ENCODE measurements at regions not wholly inside any gene's neighbourhood (a gene's known extent, or its start where the extent isn't known, plus 50 kb on each side); places are given as distances from the start of the nearest gene placed in this dataset.

- no peak for DNase-seq
These were observed 952.7 kb downstream of the BRD1 start for GRCh38 chr22:48874956-48875355.

DNA sequence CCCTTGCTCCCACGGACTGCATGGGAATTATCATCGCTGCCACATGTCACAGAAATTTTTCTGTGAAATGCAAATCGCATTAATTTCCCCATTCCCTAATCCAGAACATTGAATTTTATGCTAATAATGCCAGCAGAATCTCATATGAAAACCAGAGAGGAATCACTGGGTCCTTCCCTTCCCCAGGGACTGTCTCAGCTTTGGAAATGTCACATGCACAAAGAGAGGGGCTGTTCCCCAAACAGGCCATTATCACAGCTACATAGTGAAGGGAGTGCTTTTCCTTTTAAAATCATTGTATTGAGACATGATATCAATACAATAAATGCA is 954.5 kb downstream of the BRD1 start:
- DNase-seq: no peak

DNA sequence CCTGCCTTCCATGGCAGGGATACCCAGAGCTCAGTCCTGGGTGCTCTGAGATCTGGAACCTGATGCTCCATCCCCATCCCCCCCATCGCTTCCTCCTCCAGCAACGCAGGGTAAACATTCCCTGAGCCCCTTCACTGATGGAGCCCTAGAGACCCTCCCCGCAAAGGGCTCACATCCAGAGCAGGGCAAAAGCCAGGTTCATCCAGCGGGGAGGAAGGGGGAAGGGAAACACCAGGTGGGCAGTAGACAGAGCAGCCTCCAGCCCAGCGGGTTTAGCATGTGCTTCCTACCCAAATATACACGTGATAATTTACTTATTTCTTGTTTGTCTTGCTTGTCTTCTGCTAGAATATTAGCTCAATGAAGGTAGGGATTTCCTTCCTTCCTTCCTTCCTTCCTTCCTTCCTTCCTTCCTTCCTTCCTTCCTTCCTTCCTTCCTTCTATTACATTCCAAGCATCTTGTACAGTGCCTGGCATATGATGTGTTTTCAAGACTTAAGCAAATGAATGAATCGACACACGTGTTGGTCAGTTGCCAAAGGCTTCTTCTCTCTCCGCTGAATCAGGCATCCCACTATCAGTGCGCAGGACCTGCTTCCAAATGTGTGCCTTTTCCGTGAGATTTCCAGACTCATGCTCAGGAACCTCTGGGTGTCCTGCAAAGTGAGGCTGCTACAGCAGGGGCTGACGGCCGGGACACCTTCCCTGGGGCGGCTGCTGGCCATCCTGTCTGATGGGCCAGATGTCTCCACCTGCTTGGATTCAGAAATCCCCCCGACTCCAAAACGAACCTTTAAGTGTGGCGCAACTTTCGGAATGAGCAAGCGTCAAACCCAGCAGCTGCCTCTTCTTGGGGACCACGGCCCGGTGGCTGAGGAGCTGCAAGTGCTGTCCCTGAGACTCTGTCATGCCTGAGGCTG is 955.1 kb downstream of the BRD1 start:
- no peak for DNase-seq

DNA sequence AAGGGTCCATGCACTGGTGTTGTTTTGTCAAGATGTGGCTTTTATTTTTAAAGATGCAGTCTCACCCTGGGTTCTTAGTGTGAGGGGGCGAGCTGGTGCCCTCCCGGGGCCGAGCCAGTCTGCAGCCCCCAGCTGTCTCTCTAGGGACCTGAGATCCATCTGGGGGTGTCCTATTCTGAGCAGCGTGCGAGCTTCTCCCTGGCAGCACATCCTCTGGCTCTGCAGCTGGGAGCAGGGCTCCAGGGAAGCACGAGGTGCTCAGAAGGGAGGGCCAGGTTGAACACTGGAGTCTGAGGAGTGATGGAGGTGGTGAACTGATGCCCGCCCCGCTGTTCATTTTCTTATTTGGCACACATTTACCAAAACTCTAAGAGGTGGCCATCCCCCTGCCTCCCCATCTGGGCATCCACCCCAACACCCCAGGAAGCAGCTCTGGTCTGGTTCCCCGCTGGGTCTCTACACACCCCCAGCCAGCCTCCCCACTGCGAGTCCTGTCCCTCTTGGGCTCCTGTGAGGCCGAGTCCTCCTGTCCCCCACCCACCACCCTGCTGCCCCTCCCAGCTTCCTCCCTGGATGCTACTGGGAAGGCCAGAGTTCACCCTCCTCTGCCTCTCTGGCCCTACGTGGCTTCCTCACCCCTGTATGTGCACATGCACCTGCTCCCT is 956.4 kb downstream of the BRD1 start:
- DNase-seq: no peak

DNA sequence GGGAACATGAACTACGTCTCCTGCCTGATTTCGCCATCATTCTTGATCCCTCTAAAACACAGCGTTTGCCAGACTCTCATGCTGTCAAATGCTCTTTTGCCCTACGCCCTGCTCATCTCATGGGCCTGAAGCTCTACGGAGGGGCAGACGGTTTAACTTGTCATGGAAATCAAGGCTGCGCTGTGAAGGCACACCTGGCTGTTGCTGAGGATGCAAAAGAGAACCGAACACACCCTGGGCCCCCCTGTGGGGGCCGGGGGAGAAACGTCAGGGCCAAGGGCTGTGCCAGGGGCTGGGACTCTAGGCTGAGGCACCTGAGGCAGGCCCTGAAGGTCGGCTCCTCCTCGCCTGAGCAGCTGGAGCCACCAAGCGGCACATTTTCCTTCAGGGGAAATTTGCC is 957.2 kb downstream of the BRD1 start:
- DNase-seq: no peak

DNA sequence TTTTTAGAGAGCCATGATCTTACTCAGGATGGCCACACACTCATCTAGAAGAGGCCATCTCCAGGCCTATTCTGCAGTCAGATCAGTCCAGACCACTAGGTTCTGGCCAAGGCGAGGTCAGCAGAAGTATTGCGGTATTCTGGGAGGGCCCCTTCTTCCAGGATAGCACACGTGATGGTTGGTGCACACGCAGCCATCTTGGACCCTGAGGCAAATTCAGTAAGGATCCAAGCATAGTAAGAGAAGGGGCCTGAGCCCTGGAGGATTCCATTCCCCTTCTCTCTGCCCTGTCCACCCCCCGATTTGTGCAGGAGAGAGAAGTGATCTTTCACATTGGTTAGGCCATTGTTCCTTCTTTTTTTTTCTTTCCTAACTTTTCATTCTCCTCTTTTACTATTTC is 957.9 kb downstream of the BRD1 start:
- no peak for DNase-seq

DNA sequence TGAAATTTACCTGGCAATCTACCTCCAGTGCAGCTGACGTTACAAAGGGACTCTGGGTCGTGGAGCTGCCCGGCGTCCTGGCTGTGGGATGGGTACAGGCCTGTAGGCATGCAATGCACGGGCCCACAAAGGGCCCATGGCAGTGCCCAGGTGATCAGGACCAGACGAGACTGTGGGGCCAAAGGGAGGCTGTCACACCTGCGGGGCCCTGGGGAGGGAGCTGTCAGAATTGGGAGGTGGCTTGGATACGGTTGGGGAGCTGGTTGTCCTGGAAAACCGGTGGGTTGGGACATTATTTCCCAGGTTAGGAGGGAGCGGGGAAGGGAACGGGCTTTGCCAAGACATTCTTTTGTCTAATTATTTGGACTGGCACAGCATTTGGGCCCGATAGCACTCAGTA is 958.5 kb downstream of the BRD1 start:
- no peak for DNase-seq

DNA sequence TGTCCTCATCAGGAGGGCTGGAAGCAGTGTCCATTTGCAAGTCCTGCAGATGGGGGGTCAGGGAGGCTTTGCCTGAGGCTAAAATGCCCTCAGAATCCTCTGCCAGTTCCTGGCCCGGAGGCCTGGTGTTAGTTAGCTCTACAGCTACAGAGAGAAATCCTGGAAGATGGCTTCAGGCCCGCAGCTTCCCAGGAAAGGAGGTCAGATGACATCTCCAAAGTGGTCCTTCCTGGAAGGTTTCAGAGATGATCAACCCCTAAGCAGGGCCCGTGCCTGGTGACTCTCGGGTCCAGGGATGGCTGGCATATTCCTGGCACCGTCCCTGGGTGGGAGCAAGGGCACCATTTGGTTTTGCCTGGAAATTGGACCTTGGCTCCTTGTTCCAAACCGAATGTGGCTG is 959.1 kb downstream of the BRD1 start:
- DNase-seq: no peak

GRCh38 chr22:48867891-48868290 is 959.8 kb downstream of the BRD1 start:
- no peak for DNase-seq

- DNase-seq: no peak
These were observed 960.6 kb downstream of the BRD1 start for GRCh38 chr22:48866906-48867681.

GRCh38 chr22:48864748-48865147 is 962.9 kb downstream of the BRD1 start:
- no peak for DNase-seq

DNA sequence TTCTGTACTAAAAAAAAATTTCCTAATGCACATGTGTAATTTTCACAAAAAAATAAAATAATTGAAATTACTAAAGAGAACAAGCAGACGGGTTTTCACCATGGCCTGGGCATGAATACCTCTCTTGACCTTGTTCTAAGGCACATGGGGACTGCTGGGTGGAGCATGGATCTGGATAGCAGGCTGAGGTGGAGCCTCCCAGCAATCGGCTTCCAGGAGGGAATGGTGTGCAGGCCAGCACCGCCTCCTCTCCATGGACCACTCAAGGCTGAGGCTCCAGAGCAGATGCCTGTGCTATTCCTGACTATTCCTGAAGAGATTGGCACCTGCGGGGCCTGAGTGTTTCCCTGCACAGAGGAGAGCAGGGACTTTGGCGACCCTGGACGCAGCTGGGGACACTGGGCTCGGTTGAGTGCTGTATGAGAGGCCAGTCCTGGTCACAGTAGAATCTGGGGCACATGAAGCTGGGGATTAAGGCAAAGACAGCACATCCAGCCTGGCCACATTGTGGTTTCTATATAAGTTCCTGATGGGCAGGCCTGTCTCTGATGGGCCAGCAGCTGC is 963.6 kb downstream of the BRD1 start:
- DNase-seq: no peak

DNA sequence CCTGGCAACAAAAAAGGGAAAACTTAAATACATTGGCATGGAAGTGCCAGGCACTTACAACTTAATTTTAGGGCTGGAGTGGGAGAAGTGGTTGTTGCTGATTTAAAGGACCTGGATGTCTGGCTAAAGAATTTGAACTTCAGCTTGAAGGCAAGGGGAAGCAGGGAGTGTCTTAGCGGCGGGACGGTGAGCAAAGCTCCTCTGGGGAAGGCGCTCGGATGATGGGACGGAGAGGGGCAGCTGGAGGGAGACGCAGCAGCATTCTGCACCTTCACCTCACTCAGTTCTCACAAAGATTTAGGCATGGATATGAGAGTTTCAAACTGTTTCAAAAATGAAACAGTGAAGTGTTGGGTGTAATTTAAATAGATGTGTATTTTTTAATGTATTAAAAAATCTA is 967.1 kb downstream of the BRD1 start:
- DNase-seq: no peak

DNA sequence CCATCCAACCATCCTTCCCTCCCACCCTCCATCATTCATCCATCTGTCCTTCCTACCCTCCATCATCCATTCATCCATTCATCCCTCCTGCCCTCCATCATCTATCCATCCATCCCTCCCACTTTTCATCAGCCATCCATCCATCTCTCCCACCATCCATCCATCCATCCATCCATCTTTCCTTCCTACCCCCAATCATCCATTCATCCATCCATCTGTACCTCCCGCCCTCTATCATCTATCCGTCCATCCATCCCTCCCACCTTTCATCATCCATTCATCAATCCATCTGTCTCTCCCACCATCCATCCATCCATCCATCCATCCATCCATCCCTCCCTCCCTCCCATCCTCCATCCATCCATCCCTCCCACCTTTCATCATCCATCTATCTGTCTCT is 968.8 kb downstream of the BRD1 start:
- DNase-seq: no peak

GRCh38 chr22:48858121-48858520 is 969.6 kb downstream of the BRD1 start:
- no peak for DNase-seq

DNA sequence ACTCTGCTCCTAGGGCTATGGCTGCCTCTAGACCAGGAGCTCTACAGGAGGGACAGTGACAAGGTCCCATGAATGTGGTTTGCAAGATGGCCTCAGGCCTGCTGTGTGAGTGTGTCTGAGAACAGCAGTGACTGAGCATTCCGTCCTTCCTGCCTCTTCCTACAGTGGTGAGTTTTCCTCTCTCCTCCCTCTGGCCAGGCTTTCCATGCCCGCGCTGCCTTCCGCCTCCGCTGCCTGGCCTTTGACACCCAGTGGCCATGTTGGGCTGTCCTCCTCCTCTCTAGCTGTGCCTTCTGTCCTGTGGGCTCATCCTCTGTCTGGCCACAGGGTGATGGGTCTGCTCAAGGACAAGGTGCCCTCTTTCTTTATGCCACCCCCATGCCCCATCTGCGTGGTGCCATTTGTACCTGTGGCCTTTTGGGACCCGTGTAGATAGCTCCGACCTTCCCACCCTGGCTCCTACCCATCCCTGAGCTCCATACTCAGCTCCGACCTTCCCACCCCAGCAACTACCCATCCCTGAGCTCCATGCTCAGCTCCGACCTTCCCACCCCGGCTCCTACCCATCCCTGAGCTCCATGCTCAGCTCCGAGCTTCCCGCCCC is 970.4 kb downstream of the BRD1 start:
- no peak for DNase-seq

DNA sequence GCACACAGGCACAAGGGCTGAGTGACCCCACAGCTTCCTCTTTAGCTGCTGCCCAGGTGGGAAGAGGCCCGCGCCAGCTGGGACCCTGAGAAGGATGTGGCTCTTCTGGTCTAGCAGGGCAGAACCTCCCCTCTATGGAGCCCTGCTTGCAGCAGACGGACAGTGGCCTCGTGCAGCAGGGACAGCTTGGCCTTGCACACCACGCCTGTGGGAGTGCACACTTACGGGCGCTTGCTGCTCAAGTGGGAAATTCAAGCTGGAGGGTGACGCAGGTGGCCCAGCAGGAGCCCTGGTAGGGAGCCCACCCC is 971.4 kb downstream of the BRD1 start:
- DNase-seq: no peak

DNA sequence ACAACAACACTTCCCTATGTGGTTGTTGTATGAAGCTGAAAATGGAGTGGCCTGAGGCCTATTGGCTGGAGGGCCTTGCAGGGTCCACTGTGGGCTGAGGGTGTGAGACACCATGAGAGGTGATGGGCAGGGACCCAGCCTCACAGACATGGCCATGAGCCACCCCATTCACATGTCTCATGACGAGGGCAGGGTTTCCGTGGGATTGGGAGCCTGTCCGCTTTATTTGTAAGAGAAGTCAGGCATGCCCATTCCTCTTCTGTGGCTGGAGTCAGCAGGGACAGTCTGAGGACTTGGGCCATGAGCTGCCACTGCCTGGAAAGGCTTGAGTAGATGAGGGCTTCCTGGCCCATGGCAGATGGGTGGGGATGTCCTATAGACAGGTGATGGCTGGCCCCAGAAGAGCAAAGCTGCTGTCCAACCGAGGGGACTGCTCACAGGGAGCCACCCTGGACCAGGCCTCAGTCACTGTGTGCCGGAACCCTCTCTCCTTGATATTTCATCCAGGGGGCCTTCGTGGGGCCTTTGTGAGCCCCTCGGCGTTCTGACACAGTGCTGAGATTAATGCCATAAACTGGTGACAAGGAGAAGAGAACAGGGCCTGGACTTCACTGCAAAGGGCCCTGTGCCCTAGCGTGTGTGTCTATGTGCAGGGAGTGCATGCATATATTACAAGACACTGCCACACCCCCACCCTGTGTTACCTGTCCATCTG is 971.9 kb downstream of the BRD1 start:
- DNase-seq: no peak

- DNase-seq: no peak
These were observed 972.7 kb downstream of the BRD1 start for GRCh38 chr22:48855013-48855412.

GRCh38 chr22:48853627-48854240 is 973.9 kb downstream of the BRD1 start:
- no peak for DNase-seq

- no peak for DNase-seq
These were observed 975.6 kb downstream of the BRD1 start for GRCh38 chr22:48851933-48852549.

All from NCI-H345 (cell line).